Panc1 (cell line): ENCODE measurements at regions not wholly inside any gene's neighbourhood (a gene's known extent, or its start where the extent isn't known, plus 50 kb on each side); places are given as distances from the start of the nearest gene placed in this dataset.
A peak's percentile ranks its signal among the peaks of the same experiment; 100 is the strongest.
"Not testable (repeated sequence)": the region's sequence is repeated elsewhere in the genome, so short reads cannot be mapped to it uniquely, and the experiment has no call there.

Source experiments
- ATAC-seq: fragments of 200-7000 bp; cut with Tn5 transposase; 2 replicates; pipeline ENCODE4 v1.9.1; 2020; ENCODE audit warnings: mild to moderate bottlenecking, moderate library complexity
- BruUV-seq: library from RNA; stranded (reverse); fragments of 400-500 nt; replicated peaks from 2 replicates; lab custom pipeline; 2021; lab: Mats Ljungman, UMichigan
- CTCF ChIA-PET: fragments of 300-600 bp; sonication (Branson Sonifier 250); formaldehyde crosslinking; loops from one replicate; lab custom pipeline; 2022; ENCODE audit warnings: antibody characterized with exemption; lab: Charles Lee
- POLR2A ChIA-PET: fragments of 300-600 bp; sonication (Branson Sonifier 250); formaldehyde crosslinking; loops from one replicate; lab custom pipeline; 2022; ENCODE audit warnings: antibody characterized with exemption; lab: Charles Lee
- DNase-seq: peaks from one replicate; pipeline ENCODE4 v3.0.0-alpha.2; 2010; ENCODE audit warnings: low read depth, low spot score
- H3K27ac ChIP-seq: 2 replicates; pipeline ENCODE4 v1.5.1; 2011; ENCODE audit warnings: mild to moderate bottlenecking, low read length, inconsistent platforms
- H3K27me3 ChIP-seq: fragments of 200-500 bp; sonication (Bioruptor generic); 2 replicates; pipeline ENCODE4 v1.6.0; 2014; ENCODE audit warnings: low read length, inconsistent platforms; ENCODE audit not compliant: control insufficient read depth, insufficient read depth
- H3K36me3 ChIP-seq: fragments of 200-500 bp; sonication (Bioruptor generic); 2 replicates; pipeline ENCODE4 v1.5.1; 2014; ENCODE audit warnings: inconsistent platforms, mild to moderate bottlenecking, low read length, moderate library complexity; ENCODE audit not compliant: control insufficient read depth, insufficient read depth
- H3K4me1 ChIP-seq: 2 replicates; pipeline ENCODE4 v1.5.1; 2011; ENCODE audit warnings: inconsistent platforms, mild to moderate bottlenecking, low read length, moderate library complexity; ENCODE audit not compliant: control insufficient read depth, insufficient read depth
- H3K4me3 ChIP-seq, 2 experiments: 2 replicates each; pipeline ENCODE4 v1.5.1; 2011 to 2012; ENCODE audit warnings: low read depth in 2 of 2, low read length in 2 of 2, mild to moderate bottlenecking in 2 of 2, inconsistent platforms in 1 of 2, moderate library complexity in 1 of 2
- H3K9me3 ChIP-seq: fragments of 200-500 bp; sonication (Bioruptor generic); 2 replicates; pipeline ENCODE4 v1.5.1; 2014; ENCODE audit warnings: low read depth, mild to moderate bottlenecking, inconsistent platforms, low read length, moderate library complexity; ENCODE audit not compliant: control insufficient read depth, insufficient read depth
- POLR2AphosphoS5 ChIP-seq: IDR thresholded peaks from 2 replicates; pipeline ENCODE4 v1.6.1; 2012; ENCODE audit warnings: mild to moderate bottlenecking, low read depth, low read length, moderate library complexity
- SIN3A ChIP-seq: IDR thresholded peaks from 2 replicates; pipeline ENCODE4 v1.6.1; 2012; ENCODE audit warnings: low read depth, mild to moderate bottlenecking, low read length, moderate library complexity, borderline replicate concordance; ENCODE audit not compliant: insufficient read depth
- TCF7L2 ChIP-seq: IDR thresholded peaks from 2 replicates; pipeline ENCODE4 v1.6.1; 2011; ENCODE audit warnings: mild to moderate bottlenecking, low read depth, low read length, inconsistent platforms
- in situ Hi-C: cut with HindIII; loops from 2 replicates; pipeline ENCODE4 v1.10.0; 2016; ENCODE audit warnings: low sequenced_read_pairs, low pct_unique_long_range_greater_than_20kb
- intact Hi-C: fragments of 100-400 bp; cut with micrococcal nuclease; formaldehyde crosslinking; loops from one replicate; pipeline ENCODE4 v1.10.0; 2022; ENCODE audit not compliant: unreplicated experiment
- TF ChIP-seq, protein P1 (sequence below), 2 experiments: IDR thresholded peaks; 2 replicates each; pipeline ENCODE4 v1.6.1; 2011 to 2012; ENCODE audit warnings: low read depth in 2 of 2, control low read depth in 1 of 2, low read length in 1 of 2, mild to moderate bottlenecking in 1 of 2, moderate library complexity in 1 of 2; ENCODE audit not compliant: insufficient read depth in 1 of 2
- TF ChIP-seq, protein P2 (sequence below): fragments of 450-650 bp; IDR thresholded peaks from 2 replicates; pipeline ENCODE4 v1.5.1; 2017; ENCODE audit warnings: mild to moderate bottlenecking

DNA sequence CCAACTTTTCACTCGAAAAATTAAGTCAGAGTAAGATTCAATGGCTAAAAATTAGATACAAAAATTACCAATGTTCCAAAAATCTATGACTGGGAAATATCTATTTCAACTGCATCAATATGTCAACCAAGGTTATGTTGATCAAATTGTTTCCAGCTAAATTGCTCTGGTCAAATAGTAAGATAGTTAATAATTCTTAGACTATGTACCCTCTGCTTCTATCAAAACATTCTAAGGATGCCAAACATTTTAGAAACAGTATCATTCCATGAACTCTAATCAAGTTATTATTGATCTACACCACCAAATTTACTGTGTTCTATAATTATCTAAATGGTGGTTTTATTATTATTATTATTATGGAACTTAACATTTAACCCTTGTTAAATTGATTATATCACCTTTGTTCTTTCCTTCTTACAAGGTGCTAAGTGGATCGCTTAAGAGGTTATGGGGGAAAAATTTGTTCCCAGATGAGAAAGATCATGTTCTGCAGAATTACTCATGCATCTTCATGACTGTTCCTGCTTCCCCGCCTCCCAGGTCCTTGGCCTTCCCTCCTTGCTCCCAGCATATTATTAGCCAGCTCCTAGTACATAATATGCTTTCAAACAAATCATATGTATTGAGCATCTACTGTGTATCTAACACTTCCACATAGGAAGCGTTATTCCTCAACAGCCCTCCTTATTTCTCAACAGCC is 240.5 kb upstream of the KRR1 start:
- Histone ChIP-seq H3K9me3 (peaks cover 24% of the 10 kb centered on the region; the same call in 1 of the 2 replicates), H3K27me3 (no peaks in the 10 kb centered on the region), H3K27ac (peak overlapping the region; percentile 84; the same call in 1 of the 2 replicates), H3K4me1 (no peaks in the 10 kb centered on the region), H3K36me3 (no peaks in the 10 kb centered on the region), H3K4me3 (no peak overlapping the region)
- CTCF ChIA-PET, result no interaction called here
- in situ Hi-C loops, result no loop called here
- BruUV-seq, result no TSS peak
- intact Hi-C loops, result no loop called here
- POLR2A ChIA-PET, result interaction anchor here (0.6 kb wide), 1 partner anchor 299 kb away, joined by 7 read pairs; no protein-coding TSS in a partner anchor
- TF ChIP-seq POLR2AphosphoS5, result no peak
- no peak for DNase-seq
- ATAC-seq, result no peak

DNA sequence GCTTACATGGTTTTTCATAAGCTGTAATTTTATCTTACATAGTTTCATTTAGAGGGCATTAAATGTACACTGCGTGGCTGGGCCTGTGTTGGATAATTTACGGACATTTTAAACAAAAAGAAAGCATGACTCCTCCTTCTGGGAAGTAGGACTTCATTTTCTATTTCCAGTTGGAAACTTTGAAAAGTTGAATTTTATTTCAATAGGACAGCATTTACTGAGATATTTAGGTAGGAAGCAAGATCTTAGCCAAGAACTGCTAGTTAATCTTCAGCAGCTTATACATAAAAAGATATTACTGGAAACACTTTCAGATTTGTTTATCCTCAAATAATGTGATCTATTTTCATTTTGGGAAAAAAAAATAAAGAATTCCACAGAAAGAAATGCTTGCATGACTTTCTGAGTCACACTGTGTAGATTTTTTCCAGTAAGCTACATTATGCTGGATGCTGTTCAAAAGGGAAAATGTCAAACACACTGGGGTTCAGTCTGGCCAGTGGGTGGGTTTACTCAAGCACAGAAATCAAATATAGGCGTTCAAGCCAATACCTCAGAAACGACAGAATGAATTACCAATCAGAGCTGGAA is 239.4 kb upstream of the KRR1 start:
- Histone ChIP-seq H3K36me3 (no peaks in the 10 kb centered on the region), H3K27ac (peak overlapping the region; percentile 84), H3K9me3 (peaks cover 24% of the 10 kb centered on the region; the same call in 1 of the 2 replicates), H3K4me3 (no peak overlapping the region), H3K4me1 (no peaks in the 10 kb centered on the region), H3K27me3 (no peaks in the 10 kb centered on the region)
- ChIA-PET CTCF (interaction anchor here (0.6 kb wide), 1 partner anchor 177 kb away, joined by 3 read pairs; no protein-coding TSS in a partner anchor), POLR2A (interaction anchor here (0.5 to 0.8 kb wide), 3 partner anchors 85 to 300 kb away, joined by 3 to 11 read pairs (median 7); no protein-coding TSS in a partner anchor)
- intact Hi-C loops (no loop called here), in situ Hi-C loops (no loop called here)
- no peak for DNase-seq
- TF ChIP-seq SIN3A, result no peak
- TF ChIP-seq POLR2AphosphoS5, result no peak
- no peak for TF ChIP-seq TCF7L2
- TF ChIP-seq, protein P1, sequence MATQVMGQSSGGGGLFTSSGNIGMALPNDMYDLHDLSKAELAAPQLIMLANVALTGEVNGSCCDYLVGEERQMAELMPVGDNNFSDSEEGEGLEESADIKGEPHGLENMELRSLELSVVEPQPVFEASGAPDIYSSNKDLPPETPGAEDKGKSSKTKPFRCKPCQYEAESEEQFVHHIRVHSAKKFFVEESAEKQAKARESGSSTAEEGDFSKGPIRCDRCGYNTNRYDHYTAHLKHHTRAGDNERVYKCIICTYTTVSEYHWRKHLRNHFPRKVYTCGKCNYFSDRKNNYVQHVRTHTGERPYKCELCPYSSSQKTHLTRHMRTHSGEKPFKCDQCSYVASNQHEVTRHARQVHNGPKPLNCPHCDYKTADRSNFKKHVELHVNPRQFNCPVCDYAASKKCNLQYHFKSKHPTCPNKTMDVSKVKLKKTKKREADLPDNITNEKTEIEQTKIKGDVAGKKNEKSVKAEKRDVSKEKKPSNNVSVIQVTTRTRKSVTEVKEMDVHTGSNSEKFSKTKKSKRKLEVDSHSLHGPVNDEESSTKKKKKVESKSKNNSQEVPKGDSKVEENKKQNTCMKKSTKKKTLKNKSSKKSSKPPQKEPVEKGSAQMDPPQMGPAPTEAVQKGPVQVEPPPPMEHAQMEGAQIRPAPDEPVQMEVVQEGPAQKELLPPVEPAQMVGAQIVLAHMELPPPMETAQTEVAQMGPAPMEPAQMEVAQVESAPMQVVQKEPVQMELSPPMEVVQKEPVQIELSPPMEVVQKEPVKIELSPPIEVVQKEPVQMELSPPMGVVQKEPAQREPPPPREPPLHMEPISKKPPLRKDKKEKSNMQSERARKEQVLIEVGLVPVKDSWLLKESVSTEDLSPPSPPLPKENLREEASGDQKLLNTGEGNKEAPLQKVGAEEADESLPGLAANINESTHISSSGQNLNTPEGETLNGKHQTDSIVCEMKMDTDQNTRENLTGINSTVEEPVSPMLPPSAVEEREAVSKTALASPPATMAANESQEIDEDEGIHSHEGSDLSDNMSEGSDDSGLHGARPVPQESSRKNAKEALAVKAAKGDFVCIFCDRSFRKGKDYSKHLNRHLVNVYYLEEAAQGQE (IDR thresholded peaks at IDR 0.05; ENCODE audit: insufficient read depth in 1 of 2, low read depth in 2 of 2, low read length in 1 of 2), result no peak
- TF ChIP-seq, protein P2, sequence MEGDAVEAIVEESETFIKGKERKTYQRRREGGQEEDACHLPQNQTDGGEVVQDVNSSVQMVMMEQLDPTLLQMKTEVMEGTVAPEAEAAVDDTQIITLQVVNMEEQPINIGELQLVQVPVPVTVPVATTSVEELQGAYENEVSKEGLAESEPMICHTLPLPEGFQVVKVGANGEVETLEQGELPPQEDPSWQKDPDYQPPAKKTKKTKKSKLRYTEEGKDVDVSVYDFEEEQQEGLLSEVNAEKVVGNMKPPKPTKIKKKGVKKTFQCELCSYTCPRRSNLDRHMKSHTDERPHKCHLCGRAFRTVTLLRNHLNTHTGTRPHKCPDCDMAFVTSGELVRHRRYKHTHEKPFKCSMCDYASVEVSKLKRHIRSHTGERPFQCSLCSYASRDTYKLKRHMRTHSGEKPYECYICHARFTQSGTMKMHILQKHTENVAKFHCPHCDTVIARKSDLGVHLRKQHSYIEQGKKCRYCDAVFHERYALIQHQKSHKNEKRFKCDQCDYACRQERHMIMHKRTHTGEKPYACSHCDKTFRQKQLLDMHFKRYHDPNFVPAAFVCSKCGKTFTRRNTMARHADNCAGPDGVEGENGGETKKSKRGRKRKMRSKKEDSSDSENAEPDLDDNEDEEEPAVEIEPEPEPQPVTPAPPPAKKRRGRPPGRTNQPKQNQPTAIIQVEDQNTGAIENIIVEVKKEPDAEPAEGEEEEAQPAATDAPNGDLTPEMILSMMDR, result no peak
- no TSS peak for BruUV-seq
- ATAC-seq, result no peak

DNA sequence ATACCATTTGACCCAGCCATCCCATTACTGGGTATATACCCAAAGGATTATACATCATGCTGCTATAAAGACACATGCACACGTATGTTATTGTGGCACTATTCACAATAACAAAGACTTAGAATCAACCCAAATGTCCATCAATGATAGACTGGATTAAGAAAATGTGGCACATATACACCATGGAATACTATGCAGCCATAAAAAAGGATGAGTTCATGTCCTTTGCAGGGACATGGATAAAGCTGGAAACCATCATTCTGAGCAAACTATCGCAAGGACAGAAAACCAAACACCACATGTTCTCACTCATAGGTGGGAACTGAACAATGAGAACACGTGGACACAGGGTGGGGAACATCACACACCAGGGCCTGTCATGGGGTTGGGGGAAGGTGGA is 237.6 kb upstream of the KRR1 start:
- ATAC-seq, BruUV-seq, CTCF ChIA-PET, H3K27me3 ChIP-seq, H3K36me3 ChIP-seq, H3K27ac ChIP-seq, intact Hi-C loops, POLR2A ChIA-PET, H3K4me3 ChIP-seq, in situ Hi-C loops, DNase-seq: not testable (repeated sequence)
- peaks cover 21% of the 10 kb centered on the region; the same call in 1 of the 2 replicates for H3K9me3 ChIP-seq
- peaks cover 12% of the 10 kb centered on the region for H3K4me1 ChIP-seq
